ENCODE measurements at regions not wholly inside any gene's neighbourhood (a gene's known extent, or its start where the extent isn't known, plus 50 kb on each side); places are given as distances from the start of the nearest gene placed in this dataset.
A peak's percentile ranks its signal among the peaks of the same experiment; 100 is the strongest.

DNA sequence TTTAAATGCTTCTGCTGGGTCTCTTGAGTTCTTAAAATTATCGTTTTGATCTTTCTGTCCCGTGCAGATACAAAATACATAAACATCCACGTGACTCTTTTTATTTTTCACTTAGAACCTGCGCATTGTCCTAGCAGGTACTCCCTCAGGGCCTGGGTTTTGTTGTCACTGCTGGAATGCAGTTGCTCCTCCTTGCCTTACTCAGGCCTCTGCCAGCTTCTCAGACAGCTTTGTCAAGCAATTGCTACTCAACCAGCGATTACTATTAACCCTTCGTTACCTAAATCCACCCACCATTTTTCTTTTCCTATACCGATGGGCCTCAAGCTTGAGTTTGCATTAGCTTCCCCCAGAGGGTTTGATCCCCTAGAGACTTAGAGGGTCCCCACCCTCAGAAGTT lies 405.9 kb upstream of the RBFOX1 start:
- no peak for DNase-seq

DNA sequence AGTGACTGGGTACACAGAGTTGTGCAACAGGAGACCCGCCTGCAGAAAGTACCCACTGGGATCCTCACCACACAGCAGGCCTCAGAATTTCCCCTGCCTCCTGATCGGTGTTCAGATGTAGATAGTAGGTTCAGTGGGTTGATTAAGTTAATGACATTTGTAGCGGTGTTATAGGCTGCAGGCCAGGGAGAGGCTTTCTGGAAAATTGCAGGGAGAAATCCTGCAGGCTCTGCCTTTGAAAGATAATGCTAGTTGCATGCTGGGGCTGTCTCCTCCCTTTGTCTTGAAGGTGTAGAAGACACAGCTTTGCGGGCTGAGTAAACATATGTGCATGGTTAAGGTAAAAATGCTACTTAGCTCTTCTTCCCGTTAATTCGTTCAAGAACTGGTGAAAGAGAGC lies 406.3 kb upstream of the RBFOX1 start:
- no peak for DNase-seq

DNA sequence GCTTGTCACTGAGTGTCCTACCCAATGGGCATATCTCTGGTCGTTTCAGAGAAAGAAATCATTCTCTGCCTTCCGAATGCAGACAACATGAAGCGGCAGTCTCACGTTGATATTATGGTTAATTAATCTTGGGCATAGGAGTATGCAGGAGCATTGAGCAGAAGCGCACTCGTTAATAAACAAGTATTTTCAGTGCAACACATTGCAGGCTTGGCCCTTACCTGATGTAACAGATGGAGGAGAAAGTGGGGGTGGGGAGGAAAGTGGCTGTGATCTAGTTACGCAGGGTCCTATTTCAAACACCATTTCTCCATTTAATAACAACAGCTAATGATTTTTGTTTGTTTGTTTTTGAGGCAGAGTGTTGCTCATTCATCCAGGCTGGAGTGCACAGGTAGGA lies 414.0 kb upstream of the RBFOX1 start:
- no peak for DNase-seq

GRCh38 chr16:6916946-6917345 lies 415.7 kb upstream of the RBFOX1 start:
- DNase-seq = no peak

DNA sequence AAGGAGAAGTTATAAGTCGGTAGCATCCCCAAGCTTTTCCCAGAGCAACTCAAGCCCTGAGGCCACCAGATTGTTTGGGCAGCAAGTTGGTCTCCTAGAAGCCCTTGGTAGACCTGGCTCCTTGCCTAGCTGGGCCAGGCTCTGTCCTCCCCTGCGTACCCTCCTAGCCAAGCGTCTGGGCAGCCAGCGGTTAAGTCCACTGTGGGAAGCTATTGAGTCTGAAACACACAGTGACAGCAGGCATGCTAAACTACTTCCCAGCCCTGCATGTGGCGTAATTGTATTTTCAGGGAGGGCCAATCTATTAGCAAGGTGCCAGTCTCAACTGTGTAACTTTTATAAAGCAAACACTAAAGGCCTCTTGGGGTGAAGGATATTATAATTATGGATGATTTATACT lies 419.1 kb upstream of the RBFOX1 start:
- no peak for DNase-seq

- DNase-seq = no peak
Observed at GRCh38 chr16:6910301-6910700, 422.3 kb upstream of the RBFOX1 start.

DNA sequence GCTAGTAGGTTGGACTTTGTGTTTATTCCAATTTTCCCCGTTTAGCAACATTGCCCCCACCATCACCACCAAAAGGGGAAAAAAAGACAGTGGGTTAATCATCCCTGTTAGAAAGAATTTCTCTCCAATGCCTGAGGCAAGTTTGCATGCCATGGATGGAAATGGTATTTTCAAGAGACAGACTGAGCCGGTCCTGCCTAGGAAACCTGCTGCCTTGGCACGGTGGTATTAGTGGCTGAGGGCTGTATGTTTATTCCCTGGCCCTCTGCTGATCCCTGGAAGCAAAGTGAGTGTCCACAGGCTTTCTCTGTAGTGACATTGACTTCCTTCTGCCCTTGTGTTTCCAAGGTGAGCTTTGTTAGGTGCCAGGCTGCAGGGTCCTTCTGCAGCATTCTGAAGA lies 427.0 kb upstream of the RBFOX1 start:
- DNase-seq = no peak

DNA sequence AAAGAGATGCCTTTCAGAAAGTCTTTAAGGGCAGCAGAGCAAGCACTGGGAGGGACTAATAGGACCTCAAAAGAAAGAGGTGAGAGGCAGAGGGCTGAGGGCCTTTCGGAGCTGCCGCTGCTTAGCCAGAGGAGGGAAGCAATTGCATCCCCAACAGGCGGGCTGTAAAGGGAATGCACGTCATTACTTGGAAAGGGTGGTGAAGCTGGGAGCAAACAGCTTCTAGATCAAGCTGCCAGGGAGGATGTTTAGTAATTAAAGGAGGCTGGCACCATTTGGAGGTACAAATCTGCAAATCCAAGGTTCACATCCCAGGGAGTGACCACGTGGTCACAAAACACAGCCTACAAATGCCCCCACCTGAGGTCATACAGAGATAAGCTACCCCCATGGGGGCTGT lies 429.0 kb upstream of the RBFOX1 start:
- DNase-seq = no peak

DNA sequence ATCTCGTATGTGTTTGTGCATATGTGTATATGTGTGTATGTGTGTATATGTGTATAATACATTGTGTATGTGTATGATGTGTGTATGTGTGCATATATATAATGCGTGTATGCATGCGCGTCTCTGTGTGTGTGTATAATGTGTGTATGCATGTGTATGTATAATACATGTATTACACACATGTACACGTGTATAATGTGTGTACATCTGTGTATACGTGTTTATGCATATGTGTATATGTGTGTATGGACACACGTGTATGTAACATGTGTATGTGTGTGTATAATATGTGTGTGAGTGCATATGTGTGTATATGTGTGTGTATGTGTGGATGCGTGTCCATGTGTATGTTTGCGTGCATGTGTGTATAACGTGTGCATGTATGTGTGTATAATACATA lies 433.7 kb upstream of the RBFOX1 start:
- DNase-seq = no peak

DNA sequence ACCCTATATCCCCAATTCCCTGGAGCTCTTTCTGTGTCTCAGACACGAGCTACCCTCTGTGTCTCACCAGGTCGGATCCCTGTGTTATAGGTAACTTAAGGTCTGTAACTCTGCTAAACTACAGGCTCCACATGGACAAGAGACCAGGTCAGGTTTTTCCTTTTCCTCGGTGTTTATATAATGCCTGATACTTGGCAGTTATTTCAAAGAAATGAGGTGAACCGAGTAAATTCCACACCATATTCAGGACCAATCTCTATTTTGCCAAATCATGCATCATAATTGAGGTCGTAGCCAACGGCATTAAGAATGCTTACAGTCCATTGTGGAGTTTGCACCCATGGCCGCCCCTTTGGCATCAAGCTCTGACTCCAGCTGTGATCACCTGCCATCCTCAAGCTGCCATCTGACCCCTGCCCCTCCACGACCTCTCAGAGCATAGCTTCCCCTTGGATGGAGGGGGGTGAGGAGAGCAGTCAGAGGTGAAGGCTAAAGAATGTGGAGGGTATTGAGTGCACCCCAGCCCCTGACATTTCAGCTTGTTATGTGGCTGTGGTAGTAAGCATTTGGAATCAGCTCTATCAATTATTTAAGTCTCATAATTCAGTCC lies 434.7 kb upstream of the RBFOX1 start:
- DNase-seq = no peak

GRCh38 chr16:6892966-6893365 lies 439.7 kb upstream of the RBFOX1 start:
- DNase-seq = no peak

- peak; percentile 54 for DNase-seq
Observed at GRCh38 chr16:6891496-6891895, 441.1 kb upstream of the RBFOX1 start.

- no peak for DNase-seq
Observed at GRCh38 chr16:6888531-6888930, 444.1 kb upstream of the RBFOX1 start.

GRCh38 chr16:6884002-6884401 lies 448.6 kb upstream of the RBFOX1 start:
- no peak for DNase-seq

DNA sequence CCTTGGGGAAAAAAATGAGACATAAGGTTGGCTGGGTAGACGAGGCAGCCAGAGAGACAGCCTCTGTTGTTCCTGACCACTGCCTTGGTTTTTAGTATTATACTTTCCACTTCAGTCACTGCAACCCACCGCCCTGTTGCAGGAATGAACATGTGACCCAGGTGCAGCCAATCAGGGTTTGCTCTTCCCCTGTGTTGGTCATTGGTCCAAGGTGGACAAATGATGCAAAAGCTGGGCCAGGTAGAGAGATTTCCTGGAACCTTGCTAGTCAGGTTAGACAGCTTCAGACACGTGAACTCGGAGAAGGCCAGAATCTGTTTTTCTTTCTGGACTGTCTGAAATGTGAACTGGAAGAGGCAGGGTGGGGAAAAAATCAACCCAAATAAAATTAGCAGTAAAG lies 452.4 kb upstream of the RBFOX1 start:
- no peak for DNase-seq

DNA sequence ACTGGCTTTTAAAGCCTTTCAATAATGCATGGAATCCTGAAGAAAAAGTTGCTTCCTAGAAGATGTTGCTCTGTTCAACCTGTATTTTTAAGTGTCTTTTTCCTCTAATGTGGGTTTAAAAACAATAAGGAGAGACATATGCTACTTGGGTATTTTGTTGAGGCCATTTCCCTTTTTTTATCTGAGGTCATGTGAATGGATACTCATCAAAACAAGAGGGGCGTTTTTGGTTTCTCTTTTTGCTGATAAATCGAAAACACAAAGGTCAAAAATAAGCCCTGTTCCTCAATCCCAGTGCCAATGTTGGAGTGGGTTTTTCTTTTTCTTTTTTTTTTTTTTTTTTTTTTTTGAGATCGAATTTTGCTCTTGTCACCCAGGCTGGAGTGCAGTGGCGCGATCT lies 468.0 kb upstream of the RBFOX1 start:
- no peak for DNase-seq

- DNase-seq = no peak
Observed at GRCh38 chr16:6864244-6864643, 468.4 kb upstream of the RBFOX1 start.

GRCh38 chr16:6863135-6863534 lies 469.5 kb upstream of the RBFOX1 start:
- DNase-seq = no peak

DNA sequence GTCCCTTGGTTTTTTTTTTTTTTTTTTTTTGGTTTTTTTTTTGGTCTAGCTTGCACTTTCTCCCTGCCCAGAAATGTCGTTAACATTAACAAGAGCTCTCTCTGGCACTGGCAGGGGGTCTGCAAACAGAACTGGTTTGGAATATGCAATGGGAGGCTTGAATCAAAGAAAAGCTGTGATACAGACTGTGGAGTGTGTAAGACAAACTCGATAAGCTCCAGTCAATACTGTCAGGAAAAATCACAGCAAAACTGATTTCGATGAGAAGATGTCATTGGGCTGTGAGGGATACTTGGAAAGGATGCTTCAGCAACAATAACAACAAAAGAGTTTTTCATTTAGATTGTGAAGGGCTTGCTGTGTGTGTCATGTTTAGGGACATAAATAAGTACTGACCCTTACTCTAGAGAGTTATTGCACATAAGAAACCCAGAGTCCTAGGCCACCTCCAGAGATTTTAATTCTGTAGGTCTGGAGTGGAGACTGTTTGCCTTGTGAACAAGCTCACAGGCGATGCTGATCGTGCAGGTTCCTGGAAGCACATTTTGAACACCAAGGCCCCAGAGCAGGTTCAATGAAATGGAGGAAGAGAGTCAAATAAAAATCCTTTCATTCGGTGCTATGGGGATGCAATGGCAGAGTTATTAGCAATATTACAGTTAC lies 470.7 kb upstream of the RBFOX1 start:
- no peak for DNase-seq

GRCh38 chr16:6861135-6861814 lies 471.4 kb upstream of the RBFOX1 start:
- DNase-seq = no peak

- DNase-seq = no peak
Observed at GRCh38 chr16:6857575-6857974, 475.1 kb upstream of the RBFOX1 start.

DNA sequence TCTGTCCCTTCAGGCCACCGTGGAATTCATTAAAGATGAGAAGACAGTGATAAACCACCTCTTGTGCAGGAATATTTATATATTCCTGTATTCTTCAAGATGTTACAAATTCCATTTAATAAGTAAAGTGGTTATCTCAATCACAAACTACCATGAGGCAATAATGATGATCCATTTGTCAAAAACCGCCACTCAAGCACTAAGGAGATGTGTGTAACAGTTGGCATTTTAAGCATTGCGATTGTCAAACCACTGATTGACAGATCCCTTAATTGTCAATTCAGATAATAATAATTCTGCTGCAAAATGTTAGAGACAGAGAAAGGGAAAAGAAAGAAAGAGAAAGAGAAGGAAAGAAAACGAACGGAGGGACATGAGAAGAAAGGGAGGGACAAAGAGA lies 476.1 kb upstream of the RBFOX1 start:
- DNase-seq = no peak

- no peak for DNase-seq
Observed at GRCh38 chr16:6853565-6853964, 479.1 kb upstream of the RBFOX1 start.

- DNase-seq = no peak
Observed at GRCh38 chr16:6852643-6853225, 479.9 kb upstream of the RBFOX1 start.
